Caco-2 (cell line): ENCODE measurements at regions not wholly inside any gene's neighbourhood (a gene's known extent, or its start where the extent isn't known, plus 50 kb on each side); places are given as distances from the start of the nearest gene placed in this dataset.

Source experiments
- BruUV-seq: library from RNA; stranded (reverse); fragments of 400-500 nt; replicated peaks from 2 replicates; lab custom pipeline; 2021; lab: Mats Ljungman, UMichigan
- CTCF ChIA-PET: fragments of 300-600 bp; sonication (Branson Sonifier 250); formaldehyde crosslinking; loops from one replicate; lab custom pipeline; 2022; ENCODE audit warnings: antibody characterized with exemption; lab: Charles Lee
- POLR2A ChIA-PET: fragments of 300-600 bp; sonication (Branson Sonifier 250); formaldehyde crosslinking; loops from one replicate; lab custom pipeline; 2022; ENCODE audit warnings: antibody characterized with exemption; lab: Charles Lee
- DNase-seq, 2 experiments: peaks; one replicate each; pipeline versions ENCODE4 v3.0.0 to v3.0.0-alpha.2; 2020 to 2022
- H3K27me3 ChIP-seq: replicated peaks from 2 replicates; pipeline ENCODE4 v1.6.0; 2011; ENCODE audit warnings: low read length; ENCODE audit not compliant: control insufficient read depth, insufficient read depth
- H3K36me3 ChIP-seq: 2 replicates; pipeline ENCODE4 v1.5.1; 2011; ENCODE audit warnings: low read length; ENCODE audit not compliant: control insufficient read depth, insufficient read depth
- H3K4me1 ChIP-seq: fragments of 250-450 bp; sonication (Bioruptor Pico); 2 replicates; pipeline ENCODE4 v1.5.1; 2020; ENCODE audit warnings: mild to moderate bottlenecking
- H3K4me3 ChIP-seq: 2 replicates; pipeline ENCODE4 v1.5.1; 2011; ENCODE audit warnings: low read depth, mild to moderate bottlenecking, control low read depth, low read length
- H3K9me3 ChIP-seq: fragments of 250-450 bp; sonication (Bioruptor Pico); 2 replicates; pipeline ENCODE4 v1.5.1; 2020; ENCODE audit warnings: mild to moderate bottlenecking, moderate library complexity
- H3K27ac Mint-ChIP-seq: one replicate; pipeline ENCODE4 v1.8.0; 2022; ENCODE audit warnings: mixed read lengths; ENCODE audit not compliant: unreplicated experiment
- H3K27me3 Mint-ChIP-seq: one replicate; pipeline ENCODE4 v1.8.0; 2022; ENCODE audit warnings: mixed read lengths; ENCODE audit not compliant: insufficient read depth, unreplicated experiment
- H3K36me3 Mint-ChIP-seq: one replicate; pipeline ENCODE4 v1.8.0; 2022; ENCODE audit warnings: mild to moderate bottlenecking, mixed read lengths; ENCODE audit not compliant: insufficient read depth, unreplicated experiment
- H3K4me1 Mint-ChIP-seq: one replicate; pipeline ENCODE4 v1.8.0; 2022; ENCODE audit warnings: low read depth, mixed read lengths; ENCODE audit not compliant: unreplicated experiment
- H3K4me3 Mint-ChIP-seq: one replicate; pipeline ENCODE4 v1.8.0; 2022; ENCODE audit warnings: mild to moderate bottlenecking, moderate library complexity, mixed read lengths; ENCODE audit not compliant: unreplicated experiment
- H3K9me3 Mint-ChIP-seq: one replicate; pipeline ENCODE4 v1.8.0; 2022; ENCODE audit warnings: mixed read lengths; ENCODE audit not compliant: unreplicated experiment
- intact Hi-C: fragments of 100-400 bp; cut with micrococcal nuclease; formaldehyde crosslinking; loops from one replicate; pipeline ENCODE4 v1.10.0; 2022; ENCODE audit not compliant: unreplicated experiment
- TF ChIP-seq, protein P1 (sequence below), 2 experiments: fragments of 200-600 bp in 1 of 2; IDR thresholded peaks; 1 replicate in 1 of 2; 2 replicates in 1 of 2; pipeline versions ENCODE4 v1.5.1 to v1.8.0; 2011 to 2022; ENCODE audit warnings: antibody characterized with exemption in 1 of 2, control low read depth in 1 of 2, inconsistent platforms in 1 of 2, low read depth in 1 of 2, low read length in 1 of 2, mild to moderate bottlenecking in 1 of 2, moderate library complexity in 1 of 2; ENCODE audit not compliant: insufficient read depth in 1 of 2, severe bottlenecking in 1 of 2, unreplicated experiment in 1 of 2

DNA sequence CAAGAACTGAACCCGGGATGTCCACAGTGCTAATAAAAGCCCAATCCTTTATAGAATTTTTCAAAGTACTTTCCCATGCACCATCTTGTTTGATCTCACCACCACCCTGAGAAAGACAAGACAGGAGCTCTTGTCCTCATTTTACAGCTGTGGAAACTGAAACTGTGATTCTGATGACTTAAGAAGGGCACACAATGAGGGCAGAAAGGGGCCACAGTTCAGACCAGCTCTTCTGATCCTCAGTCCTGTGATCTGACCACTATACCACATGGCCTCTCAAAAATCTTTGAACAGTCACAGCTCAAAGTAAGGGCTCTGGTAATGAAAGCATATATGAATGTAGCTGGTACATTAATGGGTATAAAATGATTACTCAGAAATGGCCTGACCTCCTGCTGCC lies 127.3 kb upstream of the CPEB2 start:
- no peaks in the 10 kb centered on the region for H3K9me3 ChIP-seq
- no TSS peak for BruUV-seq
- Mint-ChIP-seq H3K27ac (no peak overlapping the region), H3K4me3 (no peak overlapping the region), H3K4me1 (no peaks in the 10 kb centered on the region), H3K9me3 (no peaks in the 10 kb centered on the region), H3K27me3 (no peaks in the 10 kb centered on the region), H3K36me3 (no peaks in the 10 kb centered on the region)
- POLR2A ChIA-PET = no interaction called here
- CTCF ChIA-PET = no interaction called here
- no peak overlapping the region for H3K4me3 ChIP-seq
- no peaks in the 10 kb centered on the region for H3K36me3 ChIP-seq
- DNase-seq = no peak
- intact Hi-C loops = loop anchor here (10.0 kb wide), 1 partner anchor 290 kb away; no protein-coding TSS in a partner anchor
- no peaks in the 10 kb centered on the region for H3K27me3 ChIP-seq
- no peaks in the 10 kb centered on the region for H3K4me1 ChIP-seq
- TF ChIP-seq, protein P1, sequence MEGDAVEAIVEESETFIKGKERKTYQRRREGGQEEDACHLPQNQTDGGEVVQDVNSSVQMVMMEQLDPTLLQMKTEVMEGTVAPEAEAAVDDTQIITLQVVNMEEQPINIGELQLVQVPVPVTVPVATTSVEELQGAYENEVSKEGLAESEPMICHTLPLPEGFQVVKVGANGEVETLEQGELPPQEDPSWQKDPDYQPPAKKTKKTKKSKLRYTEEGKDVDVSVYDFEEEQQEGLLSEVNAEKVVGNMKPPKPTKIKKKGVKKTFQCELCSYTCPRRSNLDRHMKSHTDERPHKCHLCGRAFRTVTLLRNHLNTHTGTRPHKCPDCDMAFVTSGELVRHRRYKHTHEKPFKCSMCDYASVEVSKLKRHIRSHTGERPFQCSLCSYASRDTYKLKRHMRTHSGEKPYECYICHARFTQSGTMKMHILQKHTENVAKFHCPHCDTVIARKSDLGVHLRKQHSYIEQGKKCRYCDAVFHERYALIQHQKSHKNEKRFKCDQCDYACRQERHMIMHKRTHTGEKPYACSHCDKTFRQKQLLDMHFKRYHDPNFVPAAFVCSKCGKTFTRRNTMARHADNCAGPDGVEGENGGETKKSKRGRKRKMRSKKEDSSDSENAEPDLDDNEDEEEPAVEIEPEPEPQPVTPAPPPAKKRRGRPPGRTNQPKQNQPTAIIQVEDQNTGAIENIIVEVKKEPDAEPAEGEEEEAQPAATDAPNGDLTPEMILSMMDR (IDR thresholded peaks at IDR 0.05; ENCODE audit: insufficient read depth in 1 of 2, low read depth in 1 of 2, low read length in 1 of 2, severe bottlenecking in 1 of 2, unreplicated experiment in 1 of 2) = no peak

DNA sequence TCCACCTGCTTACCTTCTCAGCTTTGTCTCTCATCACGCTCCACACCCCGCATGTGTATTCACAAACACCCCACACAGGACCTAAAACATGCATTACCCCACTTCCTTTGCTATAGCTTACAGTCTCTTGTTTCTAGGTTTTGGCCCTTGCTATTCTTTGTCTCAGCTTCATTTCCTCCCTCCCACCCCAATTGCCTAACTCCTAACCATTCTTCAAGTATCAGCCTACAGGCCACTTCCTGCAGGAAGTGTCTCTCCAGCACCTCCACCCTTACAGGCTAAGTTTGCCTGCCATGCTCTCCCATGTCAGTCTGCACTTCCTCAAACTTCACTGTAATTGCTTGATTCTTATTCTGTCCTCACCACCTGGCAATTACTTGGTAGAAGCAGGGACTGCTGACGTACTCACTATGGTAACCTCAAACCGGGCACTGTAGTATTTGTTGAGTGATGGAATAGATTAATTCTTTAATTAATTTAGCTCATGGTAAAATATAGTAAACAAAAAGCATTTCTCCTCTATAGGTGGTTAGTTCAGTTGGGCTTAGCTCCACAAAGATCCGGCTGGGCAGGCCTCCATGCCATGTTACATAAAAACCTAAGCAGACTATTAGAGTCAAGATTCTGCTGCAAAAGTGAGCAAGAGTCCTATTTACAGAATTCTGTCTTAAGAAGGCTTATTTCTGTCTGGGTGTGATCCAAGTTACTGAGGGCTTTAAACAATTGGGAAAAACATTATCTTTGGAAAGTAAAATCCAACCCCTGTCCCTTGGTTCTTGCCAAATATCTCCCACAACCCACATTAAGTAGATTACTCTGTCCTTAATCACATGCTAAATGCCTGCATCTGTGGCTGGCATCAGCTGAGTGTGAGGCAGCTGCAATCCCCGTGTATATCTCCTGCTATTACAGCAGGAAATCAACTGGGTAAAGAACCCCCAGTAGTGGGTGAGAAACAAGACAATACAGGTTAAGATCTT lies 124.7 kb upstream of the CPEB2 start:
- no peaks in the 10 kb centered on the region for H3K27me3 Mint-ChIP-seq
- H3K9me3 ChIP-seq = no peaks in the 10 kb centered on the region

DNA sequence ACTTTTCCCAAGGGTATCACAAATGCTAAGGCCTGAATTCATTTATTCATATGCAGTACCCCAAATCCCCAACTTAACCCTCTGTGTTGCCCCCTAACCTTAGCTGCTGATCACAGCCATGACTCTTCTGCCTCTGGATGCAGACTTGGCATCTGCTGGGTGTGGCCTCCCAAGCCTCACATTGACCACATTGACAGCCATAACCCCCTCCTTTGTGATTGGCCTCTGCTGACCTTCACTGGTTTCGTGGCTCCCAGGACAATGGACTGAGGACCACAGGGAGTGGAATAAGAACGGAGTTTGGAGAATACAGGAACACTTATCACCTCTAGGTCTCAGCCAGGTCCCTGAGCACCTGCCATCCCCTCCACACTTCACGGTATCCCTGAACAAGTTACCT lies 123.6 kb upstream of the CPEB2 start:
- no peaks in the 10 kb centered on the region for H3K4me1 ChIP-seq
- no peaks in the 10 kb centered on the region for H3K27me3 ChIP-seq
- no peak overlapping the region for H3K4me3 Mint-ChIP-seq
- H3K4me3 ChIP-seq = no peak overlapping the region
- TF ChIP-seq, protein P1 (IDR thresholded peaks at IDR 0.05; ENCODE audit: insufficient read depth in 1 of 2, low read depth in 1 of 2, low read length in 1 of 2, severe bottlenecking in 1 of 2, unreplicated experiment in 1 of 2) = no peak
- intact Hi-C loops = loop anchor here (10.0 kb wide), 1 partner anchor 286 kb away; no protein-coding TSS in a partner anchor
- no peaks in the 10 kb centered on the region for H3K9me3 ChIP-seq
- H3K36me3 ChIP-seq = no peaks in the 10 kb centered on the region
- H3K36me3 Mint-ChIP-seq = no peaks in the 10 kb centered on the region
- H3K9me3 Mint-ChIP-seq = no peaks in the 10 kb centered on the region
- H3K27ac Mint-ChIP-seq = no peak overlapping the region
- ChIA-PET POLR2A (no interaction called here), CTCF (no interaction called here)
- DNase-seq = no peak
- no peaks in the 10 kb centered on the region for H3K4me1 Mint-ChIP-seq
- no peaks in the 10 kb centered on the region for H3K27me3 Mint-ChIP-seq
- no TSS peak for BruUV-seq

More for the DNA sequence above, 124.7 kb upstream of the CPEB2 start:
- POLR2A ChIA-PET = no interaction called here
- TF ChIP-seq, protein P1 (IDR thresholded peaks at IDR 0.05; ENCODE audit: insufficient read depth in 1 of 2, low read depth in 1 of 2, low read length in 1 of 2, severe bottlenecking in 1 of 2, unreplicated experiment in 1 of 2) = no peak
- CTCF ChIA-PET = no interaction called here
- H3K27ac Mint-ChIP-seq = no peak overlapping the region
- H3K4me3 ChIP-seq = no peak overlapping the region
- no peak for DNase-seq
- no peaks in the 10 kb centered on the region for H3K4me1 ChIP-seq
- intact Hi-C loops = loop anchor here (10.0 kb wide), 1 partner anchor 287 kb away; no protein-coding TSS in a partner anchor
- no peak overlapping the region for H3K4me3 Mint-ChIP-seq
- H3K36me3 Mint-ChIP-seq = no peaks in the 10 kb centered on the region
- no peaks in the 10 kb centered on the region for H3K4me1 Mint-ChIP-seq
- H3K9me3 Mint-ChIP-seq = no peaks in the 10 kb centered on the region
- no peaks in the 10 kb centered on the region for H3K36me3 ChIP-seq
- no TSS peak for BruUV-seq
- no peaks in the 10 kb centered on the region for H3K27me3 ChIP-seq
